AG04449 (cell line): ENCODE measurements at regions not wholly inside any gene's neighbourhood (a gene's known extent, or its start where the extent isn't known, plus 50 kb on each side); places are given as distances from the start of the nearest gene placed in this dataset.

Experiments used
- CTCF ChIA-PET: fragments of 350-600 bp; formaldehyde crosslinking; extraction: SDS; loops from one replicate; lab custom pipeline; 2021; ENCODE audit warnings: antibody characterized with exemption; lab: Yijun Ruan, JAX
- POLR2A ChIA-PET: fragments of 400-600, 350-600 bp; formaldehyde crosslinking; extraction: SDS; loops from one replicate; lab custom pipeline; 2020; ENCODE audit warnings: antibody characterized with exemption, inconsistent platforms; lab: Yijun Ruan, JAX
- DNase-seq: peaks from one replicate; pipeline ENCODE4 v3.0.0-alpha.2; 2010; ENCODE audit warnings: low read depth, low spot score
- H3K4me3 ChIP-seq: 2 replicates; pipeline ENCODE4 v1.5.1; 2011; ENCODE audit warnings: low read depth, mild to moderate bottlenecking, control low read depth, low read length
- TF ChIP-seq, protein P1 (sequence below): IDR thresholded peaks from one replicate; pipeline ENCODE4 v1.5.1; 2011; ENCODE audit warnings: mild to moderate bottlenecking, moderate library complexity, low read length, control low read depth, inconsistent platforms; ENCODE audit not compliant: insufficient read depth; ENCODE audit errors: missing control alignments

DNA sequence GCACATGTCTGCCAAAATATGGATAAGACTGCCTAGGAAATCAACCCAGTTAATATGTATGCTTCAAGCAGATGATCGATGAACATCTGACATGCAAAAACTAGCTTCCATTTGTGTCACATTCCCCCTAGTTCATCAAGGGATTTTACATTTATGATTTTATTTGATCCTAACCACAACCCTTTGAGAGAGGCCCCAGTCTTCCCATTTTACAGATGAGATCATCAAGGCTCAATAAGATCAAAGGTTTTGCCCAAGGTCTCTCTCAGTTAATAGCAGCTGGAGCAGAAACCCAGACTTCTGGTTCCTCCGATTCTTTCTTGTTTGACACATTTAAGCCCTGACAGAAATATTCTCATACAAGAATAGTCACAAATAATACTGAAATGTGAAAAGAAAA, 107.7 kb upstream of the PPP2R5A start:
- no peak for DNase-seq
- POLR2A ChIA-PET, result no interaction called here
- TF ChIP-seq, protein P1, sequence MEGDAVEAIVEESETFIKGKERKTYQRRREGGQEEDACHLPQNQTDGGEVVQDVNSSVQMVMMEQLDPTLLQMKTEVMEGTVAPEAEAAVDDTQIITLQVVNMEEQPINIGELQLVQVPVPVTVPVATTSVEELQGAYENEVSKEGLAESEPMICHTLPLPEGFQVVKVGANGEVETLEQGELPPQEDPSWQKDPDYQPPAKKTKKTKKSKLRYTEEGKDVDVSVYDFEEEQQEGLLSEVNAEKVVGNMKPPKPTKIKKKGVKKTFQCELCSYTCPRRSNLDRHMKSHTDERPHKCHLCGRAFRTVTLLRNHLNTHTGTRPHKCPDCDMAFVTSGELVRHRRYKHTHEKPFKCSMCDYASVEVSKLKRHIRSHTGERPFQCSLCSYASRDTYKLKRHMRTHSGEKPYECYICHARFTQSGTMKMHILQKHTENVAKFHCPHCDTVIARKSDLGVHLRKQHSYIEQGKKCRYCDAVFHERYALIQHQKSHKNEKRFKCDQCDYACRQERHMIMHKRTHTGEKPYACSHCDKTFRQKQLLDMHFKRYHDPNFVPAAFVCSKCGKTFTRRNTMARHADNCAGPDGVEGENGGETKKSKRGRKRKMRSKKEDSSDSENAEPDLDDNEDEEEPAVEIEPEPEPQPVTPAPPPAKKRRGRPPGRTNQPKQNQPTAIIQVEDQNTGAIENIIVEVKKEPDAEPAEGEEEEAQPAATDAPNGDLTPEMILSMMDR, result no peak
- CTCF ChIA-PET, result no interaction called here
- no peak overlapping the region for H3K4me3 ChIP-seq

DNA sequence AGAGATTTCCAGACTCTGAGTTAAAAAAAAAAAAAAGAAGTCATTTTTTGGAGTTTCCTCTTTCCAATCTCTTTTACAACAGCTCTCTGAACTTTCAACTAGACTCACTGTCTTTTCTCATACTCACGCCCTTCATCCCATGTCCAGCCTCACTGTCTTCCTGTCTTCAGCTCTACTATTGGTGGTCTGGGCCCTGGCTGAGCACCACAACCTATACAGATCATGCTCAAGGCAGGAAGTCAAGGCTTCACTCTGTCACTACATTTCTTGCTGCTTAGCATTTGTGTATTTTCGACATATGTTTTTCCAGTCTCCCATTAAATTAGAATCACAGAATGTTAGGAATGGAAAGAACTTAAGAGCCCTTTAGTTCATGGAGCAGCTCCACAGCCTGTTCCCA, 106.4 kb upstream of the PPP2R5A start:
- peak; percentile 16 for DNase-seq
- TF ChIP-seq, protein P1, result no peak
- H3K4me3 ChIP-seq, result no peak overlapping the region
- CTCF ChIA-PET, result interaction anchor here (1.3 kb wide), 2 partner anchors 12 to 190 kb away, joined by 3 read pairs; no protein-coding TSS in a partner anchor
- POLR2A ChIA-PET, result interaction anchor here (1.9 kb wide), 1 partner anchor 17 kb away, joined by 7 read pairs; no protein-coding TSS in a partner anchor

DNA sequence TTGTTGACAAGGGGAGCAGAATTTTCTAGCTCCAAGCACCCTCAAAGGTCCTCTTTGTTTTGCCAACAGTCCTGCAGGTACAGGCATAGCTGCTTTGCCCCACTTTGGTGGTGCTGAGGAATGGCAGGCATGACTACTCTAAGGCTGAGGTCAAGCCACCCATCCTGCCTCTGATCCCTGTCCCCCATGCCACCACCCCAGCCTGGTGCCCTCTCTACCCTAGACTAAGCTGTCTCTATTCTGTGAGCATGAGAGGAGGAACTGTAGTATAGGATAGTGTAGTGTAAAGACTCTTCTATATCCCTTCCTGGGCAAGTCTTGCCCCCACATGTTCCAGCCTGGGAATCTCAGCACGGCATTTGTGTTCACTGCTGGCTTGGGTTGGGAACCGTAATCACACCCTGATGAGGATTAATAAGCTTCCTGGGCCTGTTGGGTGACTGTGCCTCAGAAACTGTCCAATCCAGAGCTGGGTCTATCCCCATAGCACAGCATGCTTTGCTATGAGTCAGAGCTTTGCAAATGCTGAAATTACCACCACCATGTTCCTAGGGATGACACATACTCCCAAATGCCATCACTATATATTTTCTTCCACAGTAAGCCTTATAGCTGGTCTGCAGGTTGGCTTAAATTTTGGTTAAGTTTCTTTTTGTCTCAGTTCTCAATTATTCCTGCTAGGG, 105.7 kb upstream of the PPP2R5A start:
- POLR2A ChIA-PET, result interaction anchor here (1.9 kb wide), 1 partner anchor 18 kb away, joined by 7 read pairs; no protein-coding TSS in a partner anchor

DNA sequence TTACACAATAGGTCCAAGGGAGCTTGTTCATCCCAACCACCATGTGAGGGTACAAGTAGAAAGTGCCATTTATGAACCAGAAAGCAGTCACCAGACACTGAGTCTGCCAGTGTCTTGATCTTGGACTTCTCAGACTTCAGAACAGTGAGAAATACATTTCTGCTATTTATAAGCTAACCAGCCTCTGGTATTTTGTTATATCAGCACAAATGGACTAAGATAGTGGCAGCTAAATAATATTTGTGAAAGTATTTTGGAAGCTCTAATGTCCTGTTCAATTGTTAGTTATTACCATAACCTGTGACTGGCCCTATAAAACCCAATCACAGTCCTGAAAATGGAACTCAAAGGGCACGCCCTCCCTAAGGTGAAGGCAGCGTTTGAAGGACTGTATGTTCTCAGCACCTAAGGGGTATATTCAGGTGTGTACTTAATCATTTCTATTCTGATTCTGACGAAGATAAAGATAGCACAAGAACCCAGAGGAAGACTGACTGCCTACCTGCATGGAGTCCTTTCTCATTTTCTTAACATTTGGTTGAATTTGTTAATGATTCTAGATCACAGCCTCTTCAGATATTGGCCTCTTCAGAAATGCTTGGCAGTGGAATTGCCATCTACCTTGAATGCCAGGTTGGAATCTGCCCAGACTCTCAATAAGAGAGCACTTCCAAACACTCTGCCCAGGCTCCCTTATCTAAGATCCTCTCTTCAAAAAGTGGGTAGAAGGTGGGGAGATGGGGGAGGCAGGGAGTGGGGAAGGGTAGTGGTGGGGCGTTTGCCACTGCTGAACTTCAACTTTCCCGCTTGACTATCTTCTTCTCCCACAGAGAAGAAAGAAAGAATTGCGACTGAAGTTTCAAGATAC, 104.0 kb upstream of the PPP2R5A start:
- no peak for DNase-seq
- H3K4me3 ChIP-seq, result no peak overlapping the region
- ChIA-PET POLR2A (no interaction called here), CTCF (no interaction called here)
- TF ChIP-seq, protein P1, result no peak

More for the DNA sequence above, 105.7 kb upstream of the PPP2R5A start:
- H3K4me3 ChIP-seq, result no peak overlapping the region
- peak; percentile 89 for DNase-seq
- CTCF ChIA-PET, result interaction anchor here (0.6 to 1.4 kb wide), 5 partner anchors 13 to 189 kb away, joined by 3 to 8 read pairs (median 3); no protein-coding TSS in a partner anchor
- TF ChIP-seq, protein P1, result no peak

DNA sequence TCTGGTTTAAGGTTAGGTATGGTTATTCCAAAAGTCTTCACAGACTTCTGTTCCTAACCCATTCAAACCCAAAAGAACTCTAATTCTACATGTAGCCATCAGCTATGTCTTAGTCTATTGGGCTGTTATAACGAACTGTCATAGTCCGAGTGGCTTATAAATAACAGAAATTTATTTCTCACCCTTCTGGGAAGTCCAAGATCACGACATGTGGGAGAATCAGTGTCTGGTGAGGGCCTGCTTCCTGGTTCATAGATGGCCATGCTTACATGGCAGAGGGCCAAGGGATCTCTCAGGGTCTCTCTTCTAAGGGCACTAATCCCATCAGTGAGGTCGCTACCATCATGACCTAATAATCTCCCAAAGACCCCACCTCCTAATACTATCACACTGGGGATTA, 103.0 kb upstream of the PPP2R5A start:
- TF ChIP-seq, protein P1, result no peak
- ChIA-PET CTCF (no interaction called here), POLR2A (no interaction called here)
- DNase-seq, result no peak
- H3K4me3 ChIP-seq, result no peak overlapping the region

DNA sequence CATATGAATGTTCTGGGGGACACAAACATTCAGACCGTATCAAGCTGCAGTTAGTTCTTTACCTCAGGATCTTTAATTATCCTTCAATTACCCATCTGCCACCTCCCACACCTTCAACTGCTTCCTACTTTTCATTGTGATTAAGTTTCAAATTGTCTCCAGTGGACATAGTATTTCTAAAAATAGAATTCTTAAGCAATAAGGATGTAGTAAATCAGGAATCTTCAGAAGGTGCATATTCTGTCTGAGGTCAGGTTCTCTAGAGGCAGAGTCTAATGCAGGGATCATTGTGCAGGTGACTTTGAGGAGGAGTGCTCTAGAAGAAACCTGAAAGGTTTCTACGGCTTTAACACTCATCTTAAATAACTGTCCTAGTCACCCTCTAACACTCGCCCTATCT, 102.6 kb upstream of the PPP2R5A start:
- H3K4me3 ChIP-seq, result no peak overlapping the region
- DNase-seq, result no peak
- ChIA-PET POLR2A (no interaction called here), CTCF (no interaction called here)
- TF ChIP-seq, protein P1, result no peak
